ENCODE measurements at regions not wholly inside any gene's neighbourhood (a gene's known extent, or its start where the extent isn't known, plus 50 kb on each side); places are given as distances from the start of the nearest gene placed in this dataset.

GRCh38 chr7:11923376-11923930 lies 91.5 kb upstream of the THSD7A start:
- POLR2A ChIA-PET = no interaction called here
- no peak for TF ChIP-seq CTCF (IDR thresholded peaks at IDR 0.05; ENCODE audit: control extremely low read depth, extremely low read depth, low read depth, missing control alignments)
- no peak for DNase-seq (ENCODE audit: extremely low spot score)
- CTCF ChIA-PET = no interaction called here

DNA sequence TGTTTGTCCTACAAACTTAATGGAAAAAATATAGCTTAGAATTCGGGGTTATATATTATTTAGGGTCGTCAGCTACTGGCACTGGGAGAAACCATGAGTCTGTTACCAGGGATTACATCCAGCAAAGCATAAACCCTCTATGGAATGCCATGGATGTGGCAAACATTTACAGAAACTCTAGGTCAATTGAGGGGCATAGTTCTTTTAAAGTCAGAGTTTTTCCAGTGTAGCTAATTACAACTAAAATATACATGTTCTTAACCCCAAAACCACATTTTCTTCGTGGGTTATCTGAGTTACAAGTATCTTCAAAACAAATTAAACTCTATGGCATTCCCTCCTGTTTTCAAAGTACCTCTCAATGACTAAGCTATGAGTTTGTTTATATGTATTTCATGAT lies 99.3 kb upstream of the THSD7A start:
- POLR2A ChIA-PET = no interaction called here
- DNase-seq (ENCODE audit: extremely low spot score) = no peak
- CTCF ChIA-PET = interaction anchor here (1.1 kb wide), 1 partner anchor 17 kb away, joined by 6 read pairs; no protein-coding TSS in a partner anchor
- TF ChIP-seq CTCF (IDR thresholded peaks at IDR 0.05; ENCODE audit: control extremely low read depth, extremely low read depth, low read depth, missing control alignments) = no peak

DNA sequence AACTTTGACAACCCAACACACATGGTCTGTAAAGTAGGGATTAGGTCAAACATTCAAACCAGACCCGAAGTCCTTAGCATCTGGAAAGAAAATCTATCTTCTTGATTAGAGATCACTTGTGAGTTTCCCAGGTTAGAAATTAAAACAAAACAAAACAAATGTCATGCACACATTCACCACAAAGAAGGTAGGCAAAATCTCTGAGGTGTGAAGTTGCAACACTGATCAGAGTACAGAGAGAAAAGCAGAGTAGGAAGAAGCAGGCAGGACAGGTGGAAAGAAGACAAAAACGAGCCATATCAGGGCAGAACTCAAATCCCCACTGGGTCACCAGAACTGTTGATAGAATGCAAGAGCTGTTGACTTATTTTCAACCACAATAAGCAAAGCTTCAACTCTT lies 102.8 kb upstream of the THSD7A start:
- TF ChIP-seq CTCF (IDR thresholded peaks at IDR 0.05; ENCODE audit: control extremely low read depth, extremely low read depth, low read depth, missing control alignments) = no peak
- ChIA-PET CTCF (no interaction called here), POLR2A (no interaction called here)
- no peak for DNase-seq (ENCODE audit: extremely low spot score)

GRCh38 chr7:11935905-11936304 lies 103.9 kb upstream of the THSD7A start:
- POLR2A ChIA-PET = no interaction called here
- CTCF ChIA-PET = no interaction called here

DNA sequence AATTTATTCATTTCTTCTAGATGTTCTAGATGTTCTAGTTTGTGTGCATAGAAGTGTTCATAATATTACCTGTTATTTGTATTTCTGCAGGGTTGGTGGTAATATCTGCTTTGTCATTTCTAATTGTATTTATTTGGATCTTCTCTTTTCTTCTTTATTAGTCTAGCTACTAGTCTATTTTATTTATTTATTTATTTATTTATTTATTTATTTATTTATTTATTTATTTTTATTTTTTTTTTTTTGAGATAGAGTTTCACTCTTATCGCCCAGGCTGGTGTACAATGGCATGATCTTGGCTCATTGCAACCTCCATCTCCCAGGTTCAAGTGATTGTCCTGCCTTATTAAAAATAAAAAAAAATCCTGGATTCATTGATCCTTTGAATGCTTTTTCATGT lies 114.8 kb upstream of the THSD7A start:
- DNase-seq (ENCODE audit: extremely low spot score) = no peak
- ChIA-PET CTCF (interaction anchor here (1.4 to 1.5 kb wide), 2 partner anchors 16 to 18 kb away, joined by 3 to 5 read pairs; no protein-coding TSS in a partner anchor), POLR2A (no interaction called here)
- TF ChIP-seq CTCF (IDR thresholded peaks at IDR 0.05; ENCODE audit: control extremely low read depth, extremely low read depth, low read depth, missing control alignments) = no peak

More at GRCh38 chr7:11935905-11936304, 103.9 kb upstream of the THSD7A start:
- DNase-seq (ENCODE audit: extremely low spot score) = no peak
- no peak for TF ChIP-seq CTCF (IDR thresholded peaks at IDR 0.05; ENCODE audit: control extremely low read depth, extremely low read depth, low read depth, missing control alignments)

GRCh38 chr7:11950281-11950680 lies 118.3 kb upstream of the THSD7A start:
- CTCF ChIA-PET = interaction anchor here (1.4 kb wide), 1 partner anchor 32 kb away, joined by 3 read pairs; no protein-coding TSS in a partner anchor
- POLR2A ChIA-PET = no interaction called here
- TF ChIP-seq CTCF (IDR thresholded peaks at IDR 0.05; ENCODE audit: control extremely low read depth, extremely low read depth, low read depth, missing control alignments) = no peak
- DNase-seq (ENCODE audit: extremely low spot score) = no peak
